ENCODE measurements at regions not wholly inside any gene's neighbourhood (a gene's known extent, or its start where the extent isn't known, plus 50 kb on each side); places are given as distances from the start of the nearest gene placed in this dataset.

GRCh38 chr6:113128661-113129060, 728.5 kb upstream of the MARCKS start:
- no peak for TF ChIP-seq CTCF (IDR thresholded peaks at IDR 0.05; ENCODE audit: low read depth, low read length)
- TF ChIP-seq POLR2A (IDR thresholded peaks at IDR 0.05; ENCODE audit: extremely low read depth, insufficient read length) = no peak
- no peak for TF ChIP-seq MYC (IDR thresholded peaks at IDR 0.05; ENCODE audit: low read depth, low read length)

Measured in NB4 (cell line).